Body of pancreas (tissue), 4 donors: ENCODE measurements at regions not wholly inside any gene's neighbourhood (a gene's known extent, or its start where the extent isn't known, plus 50 kb on each side); places are given as distances from the start of the nearest gene placed in this dataset.

ENCODE experiments used
- ATAC-seq: fragments of 150-250 bp; one replicate; pipeline ENCODE4 v1.9.1; 2016
- DNase-seq, 4 donors: peaks; one replicate each; pipeline ENCODE4 v3.0.0-alpha.2; 2019
- H3K27ac ChIP-seq, 4 donors: fragments of 200-600 bp; sonication (generic); 1 replicate in 3 of 4; 2 replicates in 1 of 4; pipeline versions ENCODE4 v1.5.1 to v1.6.1; 2016 to 2019; ENCODE audit warnings: mild to moderate bottlenecking in 1 of 4, mixed read lengths in 1 of 4, moderate library complexity in 1 of 4
- H3K27me3 ChIP-seq, 2 donors: fragments of 200-600 bp; sonication (generic); one replicate each; pipeline ENCODE4 v1.6.0; 2016; ENCODE audit warnings: mild to moderate bottlenecking in 1 of 2
- H3K36me3 ChIP-seq, 2 donors: fragments of 200-600 bp; sonication (generic); replicated peaks in 1 of 2; 2 replicates each; pipeline ENCODE4 v1.5.1; 2016; ENCODE audit warnings: low read depth in 2 of 2; ENCODE audit not compliant: insufficient read depth in 1 of 2
- H3K4me1 ChIP-seq: fragments of 200-600 bp; sonication (generic); one replicate; pipeline ENCODE4 v1.6.0; 2016
- H3K4me3 ChIP-seq, 2 donors: fragments of 200-600 bp; sonication (generic); 1 replicate in 1 of 2; 2 replicates in 1 of 2; pipeline ENCODE4 v1.5.1; 2016 to 2019
- H3K9me3 ChIP-seq, 3 donors: fragments of 200-600 bp; sonication (generic); 1 replicate in 2 of 3; 2 replicates in 1 of 3; pipeline ENCODE4 v1.5.1; 2016
- POLR2A ChIP-seq, 3 donors: fragments of 450-650 bp; IDR thresholded peaks; one replicate each; pipeline ENCODE4 v1.6.1; 2016; ENCODE audit warnings: antibody characterized with exemption in 3 of 3, mild to moderate bottlenecking in 2 of 3
- WGBS, 2 donors: methylation state at CpG; one replicate each; pipeline ENCODE4 v1.1.5; 2017; 5-methylcytosine and 5-hydroxymethylcytosine counted together
- intact Hi-C: fragments of 100-400 bp; cut with DNase I; formaldehyde crosslinking; loops from one replicate; pipeline ENCODE4 v1.15.1; 2023
- TF ChIP-seq, protein P1 (sequence below), 7 experiments: fragments of 450-650 bp in 4 of 7; fragments of 200-600 bp in 3 of 7; sonication (generic) in 3 of 7; IDR thresholded peaks; one replicate each; pipeline ENCODE4 v1.5.1; 2016 to 2019; ENCODE audit warnings: antibody characterized with exemption in 7 of 7

DNA sequence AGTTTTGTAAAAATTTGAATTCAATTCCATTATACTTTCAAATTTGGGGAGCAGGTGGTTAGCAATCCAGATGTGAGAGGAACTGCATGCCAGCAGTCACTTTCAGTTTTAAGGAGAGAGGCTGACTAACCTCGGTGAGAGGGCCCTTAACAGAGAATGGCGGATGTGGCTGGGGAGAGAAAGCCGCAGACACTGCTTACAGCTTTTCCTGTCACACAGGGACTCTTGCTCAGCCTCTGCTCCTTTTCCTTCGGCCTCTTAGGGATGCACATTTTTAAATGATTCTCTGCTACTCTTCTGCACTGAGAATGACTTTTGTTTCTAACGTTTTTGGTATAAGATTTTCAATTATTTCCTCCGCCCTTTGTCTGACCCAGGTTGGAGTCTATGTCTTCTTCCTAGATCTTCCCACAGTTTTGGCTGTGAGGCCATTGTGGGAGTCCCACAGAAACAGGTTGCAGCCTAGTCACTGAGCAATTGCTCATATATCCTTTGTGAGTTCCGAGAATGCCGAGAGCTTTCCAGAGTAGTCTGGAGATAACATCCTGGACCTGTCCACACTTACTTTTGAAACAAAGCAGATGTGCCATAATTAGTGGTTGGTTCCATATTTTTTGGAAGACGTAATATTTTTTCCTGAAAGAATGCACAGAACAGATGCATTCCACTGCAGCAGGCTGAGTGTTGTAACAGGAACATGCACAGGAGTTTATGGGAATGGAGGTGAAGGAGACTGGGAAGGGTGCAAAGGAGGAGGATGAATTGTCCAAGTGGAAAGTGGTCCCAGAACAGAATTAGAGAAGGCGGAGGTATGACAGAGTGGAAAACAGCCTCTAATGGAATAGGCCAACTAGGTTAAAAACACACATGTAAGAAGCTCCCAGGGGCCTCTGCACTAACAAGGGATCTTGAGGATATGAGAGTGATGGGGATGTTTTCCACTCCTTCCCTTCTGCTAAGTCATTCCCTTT is 168.0 kb upstream of the ZNF32 start:
- no peaks in the 10 kb centered on the region for H3K27me3 ChIP-seq
- H3K4me1 ChIP-seq: no peaks in the 10 kb centered on the region
- no peak overlapping the region for H3K4me3 ChIP-seq
- intact Hi-C loops: no loop called here
- no peak overlapping the region for H3K27ac ChIP-seq
- peak; percentile 62 for ATAC-seq
- TF ChIP-seq, protein P1, sequence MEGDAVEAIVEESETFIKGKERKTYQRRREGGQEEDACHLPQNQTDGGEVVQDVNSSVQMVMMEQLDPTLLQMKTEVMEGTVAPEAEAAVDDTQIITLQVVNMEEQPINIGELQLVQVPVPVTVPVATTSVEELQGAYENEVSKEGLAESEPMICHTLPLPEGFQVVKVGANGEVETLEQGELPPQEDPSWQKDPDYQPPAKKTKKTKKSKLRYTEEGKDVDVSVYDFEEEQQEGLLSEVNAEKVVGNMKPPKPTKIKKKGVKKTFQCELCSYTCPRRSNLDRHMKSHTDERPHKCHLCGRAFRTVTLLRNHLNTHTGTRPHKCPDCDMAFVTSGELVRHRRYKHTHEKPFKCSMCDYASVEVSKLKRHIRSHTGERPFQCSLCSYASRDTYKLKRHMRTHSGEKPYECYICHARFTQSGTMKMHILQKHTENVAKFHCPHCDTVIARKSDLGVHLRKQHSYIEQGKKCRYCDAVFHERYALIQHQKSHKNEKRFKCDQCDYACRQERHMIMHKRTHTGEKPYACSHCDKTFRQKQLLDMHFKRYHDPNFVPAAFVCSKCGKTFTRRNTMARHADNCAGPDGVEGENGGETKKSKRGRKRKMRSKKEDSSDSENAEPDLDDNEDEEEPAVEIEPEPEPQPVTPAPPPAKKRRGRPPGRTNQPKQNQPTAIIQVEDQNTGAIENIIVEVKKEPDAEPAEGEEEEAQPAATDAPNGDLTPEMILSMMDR (IDR thresholded peaks at IDR 0.05): no peak
- no peak for TF ChIP-seq POLR2A (IDR thresholded peaks at IDR 0.05)
- H3K9me3 ChIP-seq: no peaks in the 10 kb centered on the region
- peak in 2 of 4 donors; percentile 40 to 46 for DNase-seq
- no peaks in the 10 kb centered on the region for H3K36me3 ChIP-seq
- WGBS, 2 donors: 61 to 69% methylated on average over 10 of the region's 10 CpGs

DNA sequence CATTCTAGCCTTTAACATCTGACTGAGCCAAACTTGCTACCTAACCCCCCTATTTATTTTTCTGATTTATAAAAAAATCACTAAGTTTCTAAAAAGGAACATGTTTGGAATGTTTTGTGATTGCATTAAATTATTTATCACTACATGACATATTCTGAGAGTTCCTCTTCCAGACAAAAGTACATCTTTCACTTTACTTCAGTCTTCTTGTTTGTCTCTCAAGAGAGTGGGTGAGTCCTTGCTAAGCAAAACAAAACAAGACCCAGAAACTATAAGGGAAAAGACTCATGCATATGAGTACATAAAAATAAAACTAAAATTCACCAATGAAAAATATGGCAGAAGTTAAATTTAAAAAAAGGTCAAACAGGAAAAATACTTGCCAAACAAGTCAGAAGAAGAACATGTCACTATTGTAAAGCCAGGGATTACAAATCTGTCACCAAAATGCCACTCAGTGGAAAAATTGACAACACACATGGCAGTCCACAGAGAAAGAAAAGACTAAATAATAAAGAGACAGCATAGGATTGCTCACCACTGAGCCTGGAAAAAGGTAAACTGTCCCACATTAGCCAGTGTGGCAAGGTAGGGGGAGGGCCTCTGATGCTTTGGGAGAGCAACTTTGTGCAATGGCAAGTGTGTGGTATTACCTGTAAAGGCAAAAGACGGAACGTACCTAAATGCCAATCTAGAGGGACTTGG is 166.7 kb upstream of the ZNF32 start:
- 88 to 92% methylated on average over 2 of the region's 2 CpGs for WGBS, 2 donors
- Histone ChIP-seq H3K36me3 (no peaks in the 10 kb centered on the region), H3K9me3 (no peaks in the 10 kb centered on the region), H3K4me3 (no peak overlapping the region), H3K27ac (no peak overlapping the region), H3K4me1 (no peaks in the 10 kb centered on the region), H3K27me3 (no peaks in the 10 kb centered on the region)
- no peak for DNase-seq
- no peak for ATAC-seq
- no peak for TF ChIP-seq POLR2A (IDR thresholded peaks at IDR 0.05)
- TF ChIP-seq, protein P1 (IDR thresholded peaks at IDR 0.05): no peak
- intact Hi-C loops: no loop called here

DNA sequence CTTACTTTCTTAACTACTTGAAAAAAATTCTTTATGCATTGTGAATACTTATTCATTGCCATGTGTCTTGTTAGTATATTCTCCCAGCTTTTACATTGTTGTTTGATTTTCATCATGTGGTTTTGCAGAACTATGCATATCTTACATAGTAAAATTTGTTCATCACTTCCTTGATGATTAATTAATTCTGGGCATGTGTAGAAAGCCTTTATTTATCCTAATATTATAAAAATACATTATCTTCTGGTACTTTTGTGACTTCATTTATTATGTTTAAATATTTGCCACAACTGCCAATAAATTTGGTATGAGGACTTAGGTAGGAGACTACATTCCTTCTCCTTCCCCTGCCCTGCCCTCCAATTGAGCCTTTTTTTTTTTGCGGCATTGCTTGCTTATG is 166.0 kb upstream of the ZNF32 start:
- no peaks in the 10 kb centered on the region for H3K27me3 ChIP-seq
- H3K27ac ChIP-seq: no peak overlapping the region
- no peaks in the 10 kb centered on the region for H3K36me3 ChIP-seq
- no peak overlapping the region for H3K4me3 ChIP-seq
- ATAC-seq (no peak), DNase-seq (no peak)
- TF ChIP-seq, protein P1 (IDR thresholded peaks at IDR 0.05): no peak
- no peak for TF ChIP-seq POLR2A (IDR thresholded peaks at IDR 0.05)
- WGBS, 2 donors: 85 to 100% methylated on average over 1 of the region's 1 CpG
- intact Hi-C loops: no loop called here
- no peaks in the 10 kb centered on the region for H3K9me3 ChIP-seq
- no peaks in the 10 kb centered on the region for H3K4me1 ChIP-seq

DNA sequence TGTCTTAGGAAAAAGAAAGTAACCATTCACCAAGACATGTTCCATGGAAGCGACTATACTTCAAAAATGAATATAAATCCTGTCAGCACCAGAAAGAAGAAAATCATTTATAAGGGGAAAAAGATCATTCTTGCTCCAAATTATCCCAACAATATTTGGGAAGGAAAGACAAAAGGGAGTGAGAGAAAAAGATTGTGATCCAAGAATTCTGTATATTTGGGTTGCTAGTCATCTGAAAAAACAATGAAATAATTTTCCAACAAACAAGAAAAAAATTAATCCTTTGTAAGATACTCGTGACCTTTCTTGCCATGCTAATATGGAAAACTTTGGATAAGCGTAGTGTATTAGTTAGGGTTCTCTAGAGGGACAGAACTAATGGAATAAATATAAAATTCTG is 163.2 kb upstream of the ZNF32 start:
- Histone ChIP-seq H3K9me3 (no peaks in the 10 kb centered on the region), H3K27ac (no peak overlapping the region), H3K36me3 (no peaks in the 10 kb centered on the region), H3K27me3 (no peaks in the 10 kb centered on the region), H3K4me1 (no peaks in the 10 kb centered on the region), H3K4me3 (no peak overlapping the region)
- ATAC-seq: no peak
- 69 to 88% methylated on average over 3 of the region's 3 CpGs for WGBS, 2 donors
- intact Hi-C loops: no loop called here
- TF ChIP-seq, protein P1 (IDR thresholded peaks at IDR 0.05): no peak
- TF ChIP-seq POLR2A (IDR thresholded peaks at IDR 0.05): no peak
- no peak for DNase-seq
